ENCODE measurements at regions not wholly inside any gene's neighbourhood (a gene's known extent, or its start where the extent isn't known, plus 50 kb on each side); places are given as distances from the start of the nearest gene placed in this dataset.
"Not testable (repeated sequence)": the region's sequence is repeated elsewhere in the genome, so short reads cannot be mapped to it uniquely, and the experiment has no call there.

DNA sequence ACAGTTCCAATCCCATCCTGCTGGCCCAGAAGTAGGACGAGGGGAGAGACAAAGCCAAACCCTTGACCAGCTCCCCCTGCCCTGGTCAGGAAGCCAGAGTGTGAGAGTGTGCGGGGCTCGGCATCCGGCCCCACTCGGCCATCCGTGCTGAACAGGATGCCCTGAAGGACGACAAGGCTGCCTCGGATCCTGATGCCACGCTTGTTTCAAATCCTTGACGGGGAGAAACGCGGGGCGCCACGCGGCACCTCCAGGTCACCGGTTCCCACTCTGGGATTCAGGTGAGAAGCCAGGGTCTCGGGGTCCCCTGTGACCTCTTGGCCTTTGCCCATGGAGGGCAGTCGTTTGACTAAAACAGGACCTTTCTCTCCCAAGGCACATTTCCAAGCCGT, 167.8 kb downstream of the BRD1 start:
- DNase-seq (ENCODE audit: low read depth, low spot score) = no peak

DNA sequence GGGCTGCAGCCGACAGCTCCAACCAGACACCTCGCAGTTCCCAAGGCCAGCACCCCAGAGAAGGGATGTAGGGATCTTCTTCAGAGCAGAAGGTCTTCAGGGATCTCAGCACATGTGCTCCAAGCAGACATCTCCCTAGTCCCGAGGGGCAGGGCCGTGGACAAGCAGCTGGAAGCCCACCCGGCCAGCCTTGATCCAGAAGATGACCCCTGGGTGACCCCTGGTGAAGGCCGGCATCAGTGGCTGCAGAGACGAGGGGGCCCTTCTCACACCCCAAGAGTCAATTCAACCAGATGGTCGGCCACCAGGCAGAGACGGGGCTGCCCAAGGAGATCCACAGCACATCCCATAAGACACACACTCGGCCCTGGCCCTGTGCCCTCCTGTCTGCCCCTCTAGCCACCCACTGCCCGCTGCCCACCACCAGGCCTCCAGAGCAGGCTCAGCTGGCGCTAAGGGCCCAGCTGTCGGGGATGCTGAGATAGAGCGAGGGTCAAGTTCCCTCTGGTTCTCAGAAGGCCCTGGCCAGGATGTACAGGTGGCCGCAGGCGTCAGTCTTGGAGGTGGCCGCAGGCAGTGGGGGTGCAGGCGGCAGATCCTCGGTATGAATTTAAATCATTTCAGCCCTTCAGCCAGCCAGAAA, 168.3 kb downstream of the BRD1 start:
- DNase-seq (ENCODE audit: low read depth, low spot score) = no peak

DNA sequence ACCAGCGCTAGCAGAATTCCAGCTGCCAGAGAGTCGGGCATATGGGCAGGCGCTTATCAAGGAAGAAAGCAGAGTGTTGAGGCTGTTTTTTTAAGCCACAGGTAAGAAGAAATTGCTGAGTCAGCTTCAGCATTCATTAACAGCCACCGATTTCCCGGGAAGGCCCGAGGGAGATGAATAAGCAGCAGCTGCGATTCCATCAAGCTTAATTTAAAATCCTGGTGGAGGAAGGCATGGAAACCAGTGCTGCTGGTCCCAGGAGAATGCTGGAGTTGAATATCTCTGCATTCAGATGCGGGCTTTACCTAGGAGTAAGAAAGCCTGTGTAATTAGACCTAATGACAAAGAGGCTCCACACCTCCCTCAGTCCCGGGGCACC, 168.8 kb downstream of the BRD1 start:
- DNase-seq (ENCODE audit: low read depth, low spot score) = no peak

DNA sequence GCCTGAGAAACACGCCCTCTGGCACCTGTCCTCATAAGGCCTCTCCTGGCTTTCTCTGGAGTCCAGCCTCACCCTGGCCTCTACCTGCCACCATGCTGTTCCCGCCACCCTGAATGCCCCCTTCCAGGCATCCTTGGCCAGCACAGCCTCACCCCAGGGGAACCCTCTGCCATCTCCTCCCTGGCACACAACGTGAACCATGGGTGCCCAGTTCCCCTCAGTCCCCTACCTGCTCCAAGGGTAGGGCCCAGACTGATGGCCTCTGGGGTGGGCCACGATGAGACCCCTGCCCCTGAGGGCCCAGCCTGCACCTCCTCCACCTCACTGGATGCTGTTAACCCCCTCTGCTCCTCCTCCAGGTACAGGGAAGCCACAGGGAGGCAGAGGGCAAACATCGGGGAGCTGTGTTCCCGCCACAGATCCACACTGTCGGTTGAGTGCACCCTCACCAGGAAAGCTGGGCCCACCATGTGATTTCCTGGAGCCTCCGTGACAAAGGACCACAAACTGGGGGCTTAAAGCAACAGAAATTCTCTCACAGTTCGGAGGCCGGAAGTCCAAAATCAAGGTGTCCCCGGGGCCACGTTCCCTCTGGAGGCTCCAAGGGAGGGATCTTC, 169.6 kb downstream of the BRD1 start:
- DNase-seq (ENCODE audit: low read depth, low spot score) = no peak

DNA sequence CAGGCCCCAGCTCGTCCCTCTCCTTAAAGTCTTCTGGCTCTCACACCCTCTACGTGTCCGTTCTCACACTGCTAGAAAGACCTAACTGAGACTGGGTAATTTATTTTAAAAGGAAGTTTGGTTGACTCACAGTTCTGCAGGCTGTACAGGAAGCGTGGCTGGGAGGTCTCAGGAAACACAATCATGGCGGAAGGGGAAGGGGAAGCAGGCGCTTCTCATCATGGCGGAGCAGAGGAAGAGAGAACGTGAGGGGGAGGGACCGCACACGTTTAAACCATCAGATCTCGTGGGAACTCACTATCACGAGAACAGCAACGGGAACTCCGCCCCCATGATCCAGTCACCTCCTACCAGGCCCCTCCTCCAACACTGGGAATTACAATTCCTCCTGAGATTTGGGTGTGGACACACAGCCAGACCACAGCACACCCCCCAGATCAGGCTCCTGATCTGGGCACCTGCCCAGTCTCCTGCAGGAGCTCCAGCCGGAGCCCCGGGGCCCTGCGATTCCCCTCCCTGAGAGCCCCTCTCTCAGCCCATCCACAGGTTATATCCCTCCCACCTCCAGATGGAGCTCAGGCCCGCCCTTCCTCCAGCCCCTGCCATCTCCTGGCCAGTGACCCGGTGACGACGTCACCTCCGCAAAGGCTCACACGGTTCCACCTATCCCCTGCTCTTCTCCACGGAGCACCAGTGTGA, 170.2 kb downstream of the BRD1 start:
- peak; percentile 55 for DNase-seq (ENCODE audit: low read depth, low spot score)

DNA sequence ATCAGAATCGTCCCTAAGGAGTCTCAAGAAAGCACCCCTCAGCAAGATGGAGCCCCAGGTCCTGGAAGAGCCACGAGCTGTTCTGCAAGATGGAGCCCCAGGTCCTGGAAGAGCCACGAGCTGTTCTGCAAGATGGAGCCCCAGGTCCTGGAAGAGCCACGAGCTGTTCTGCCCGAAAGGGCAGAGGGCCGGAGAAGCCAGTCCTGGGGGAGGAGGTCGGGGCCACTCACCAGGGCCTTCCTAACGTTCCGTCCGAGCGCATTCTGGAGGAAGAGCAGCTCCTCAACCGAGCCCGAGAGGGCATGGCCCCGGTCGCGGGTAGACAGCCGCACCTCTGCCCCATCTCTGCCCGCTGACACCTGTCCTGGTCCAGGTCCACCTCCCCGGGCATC, 170.8 kb downstream of the BRD1 start:
- not testable (repeated sequence) for DNase-seq (ENCODE audit: low read depth, low spot score)

DNA sequence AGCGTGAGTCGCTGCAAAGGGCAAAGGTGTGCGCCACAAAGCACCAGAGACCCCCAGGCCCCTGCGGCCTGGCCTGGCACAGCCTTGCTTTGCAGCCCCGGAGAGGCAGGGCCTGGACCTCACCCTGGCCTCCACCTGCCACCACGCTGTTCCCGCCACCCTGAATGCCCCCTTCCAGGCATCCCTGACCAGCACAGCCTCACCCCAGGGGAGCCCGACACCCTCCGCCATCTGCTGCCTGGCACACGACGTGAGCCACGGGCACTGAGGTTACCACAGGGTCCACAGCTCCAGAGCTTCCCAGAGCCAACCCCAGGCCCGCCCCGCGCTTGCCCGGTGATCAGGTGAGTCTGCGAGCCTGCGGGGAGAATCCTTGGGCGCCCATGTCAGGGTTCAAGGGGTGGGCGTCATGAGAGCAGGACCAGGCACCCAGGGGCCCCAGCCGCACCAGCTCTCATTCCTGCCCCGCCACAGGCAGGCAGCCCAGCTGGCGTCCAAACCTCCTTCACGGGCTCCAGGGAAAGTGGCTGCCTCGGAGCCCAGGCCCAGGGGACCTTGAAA, 171.3 kb downstream of the BRD1 start:
- no peak for DNase-seq (ENCODE audit: low read depth, low spot score)

DNA sequence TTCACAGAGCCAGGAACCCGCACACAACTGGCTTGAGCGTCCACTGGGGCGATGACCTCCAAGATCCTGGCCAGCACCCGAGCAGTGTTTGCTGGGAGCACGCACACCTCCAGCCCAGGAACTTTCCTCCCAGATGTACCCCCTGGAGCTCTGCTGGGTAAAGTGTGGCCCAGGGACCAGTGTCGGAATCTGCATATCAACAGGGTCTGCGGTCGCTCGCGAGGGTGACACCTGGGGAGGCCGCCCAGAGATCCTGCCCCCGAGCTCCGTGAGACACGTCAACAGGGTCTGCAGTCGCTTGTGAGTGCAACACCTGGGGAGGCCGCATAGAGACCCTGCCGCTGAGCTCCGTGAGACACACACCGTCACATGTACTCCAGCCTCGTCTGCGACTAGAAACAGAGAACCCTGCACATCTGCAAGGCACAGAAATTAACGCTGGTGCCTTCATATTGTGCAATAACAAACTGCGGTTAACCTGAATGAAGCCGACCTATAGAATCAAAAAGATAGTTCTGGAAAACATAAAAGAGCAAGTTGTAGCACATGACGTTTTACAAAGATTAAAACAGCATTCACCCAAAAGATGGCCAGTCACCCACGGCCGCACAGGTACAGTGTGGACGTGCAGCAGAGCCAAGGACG, 172.4 kb downstream of the BRD1 start:
- DNase-seq (ENCODE audit: low read depth, low spot score) = no peak

DNA sequence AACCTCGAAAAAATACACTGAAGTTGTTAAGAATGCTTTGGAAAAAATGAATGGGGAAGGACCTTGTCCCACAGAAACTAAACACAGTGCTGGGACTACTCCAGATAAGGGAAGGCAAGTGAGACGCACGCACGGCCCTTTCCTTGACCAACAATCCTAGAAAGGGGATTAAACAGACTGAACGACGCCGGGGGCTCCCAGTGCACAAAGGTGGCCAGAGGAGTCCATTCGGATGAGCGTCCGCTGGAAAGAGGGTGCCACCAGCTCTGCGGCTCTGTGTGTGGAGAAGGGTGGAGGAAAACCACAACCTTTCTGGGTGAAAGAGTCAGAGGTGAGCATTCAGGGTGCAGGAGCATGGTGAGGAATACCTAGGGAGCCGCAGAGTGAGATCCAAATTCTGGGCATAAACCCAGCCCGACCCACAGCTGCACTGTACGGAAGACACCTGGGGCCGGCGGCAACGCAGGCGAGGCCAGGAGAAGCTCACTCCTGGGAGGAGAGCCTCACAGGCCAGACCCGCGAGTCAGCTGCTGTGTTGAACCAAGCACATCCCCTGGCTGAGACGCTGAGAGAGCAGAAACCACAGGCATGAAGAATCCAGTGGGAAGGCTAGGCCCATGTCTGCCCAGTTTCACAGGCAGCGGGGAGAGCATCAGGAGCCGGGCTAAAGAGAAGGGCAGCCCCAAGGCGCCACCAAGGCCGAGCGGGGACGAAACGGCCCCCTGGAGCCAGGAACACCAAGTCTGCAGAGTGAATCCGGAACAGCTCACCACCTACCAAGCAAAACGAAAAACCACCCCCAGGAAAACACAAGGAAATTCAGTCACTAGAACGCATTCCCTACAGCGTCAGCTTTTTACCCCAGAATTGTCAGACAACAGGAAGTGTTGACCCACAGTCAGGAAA, 177.1 kb downstream of the BRD1 start:
- DNase-seq (ENCODE audit: low read depth, low spot score) = no peak

DNA sequence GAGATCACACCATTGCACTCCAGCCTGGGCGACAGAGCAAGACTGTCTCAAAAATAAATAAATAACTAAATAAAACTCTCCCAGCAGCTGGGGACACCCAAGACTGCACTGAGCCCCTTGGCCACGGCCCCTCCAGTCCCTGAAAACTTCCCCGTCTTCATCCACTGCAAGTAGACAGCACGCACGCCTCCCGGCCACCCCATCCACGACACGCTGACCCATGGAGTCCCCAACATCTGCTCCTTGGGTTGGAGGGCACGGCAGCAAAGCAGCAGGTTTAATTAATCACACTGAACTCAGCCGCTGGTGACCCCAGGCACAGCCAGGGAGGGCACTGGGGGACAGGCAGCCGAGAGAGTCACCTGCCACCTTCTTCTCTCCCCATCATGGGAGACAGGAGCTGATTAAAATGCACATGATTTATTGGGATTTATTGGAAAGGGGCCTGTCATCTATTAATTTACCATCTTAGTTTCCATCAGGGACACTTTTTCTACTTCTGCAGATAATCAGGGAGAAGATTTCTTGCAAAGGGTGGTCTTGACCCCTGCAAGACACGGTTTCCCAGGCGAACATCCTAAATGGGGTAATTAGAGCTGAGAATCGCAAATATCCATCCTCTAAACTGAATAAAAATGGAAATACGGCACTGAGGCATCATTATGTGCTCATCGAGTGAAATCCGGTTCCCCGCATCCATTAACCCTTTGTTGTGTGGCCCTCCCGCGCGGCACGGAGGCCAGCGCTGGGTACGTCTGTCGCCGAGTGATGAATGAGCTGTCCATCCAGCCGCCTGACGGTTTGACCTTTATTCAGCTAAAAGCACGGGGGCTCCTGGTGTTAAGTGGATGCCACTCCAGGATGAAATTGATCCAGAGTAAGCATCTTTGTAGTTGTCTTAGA, 178.3 kb downstream of the BRD1 start:
- no peak for DNase-seq (ENCODE audit: low read depth, low spot score)

DNA sequence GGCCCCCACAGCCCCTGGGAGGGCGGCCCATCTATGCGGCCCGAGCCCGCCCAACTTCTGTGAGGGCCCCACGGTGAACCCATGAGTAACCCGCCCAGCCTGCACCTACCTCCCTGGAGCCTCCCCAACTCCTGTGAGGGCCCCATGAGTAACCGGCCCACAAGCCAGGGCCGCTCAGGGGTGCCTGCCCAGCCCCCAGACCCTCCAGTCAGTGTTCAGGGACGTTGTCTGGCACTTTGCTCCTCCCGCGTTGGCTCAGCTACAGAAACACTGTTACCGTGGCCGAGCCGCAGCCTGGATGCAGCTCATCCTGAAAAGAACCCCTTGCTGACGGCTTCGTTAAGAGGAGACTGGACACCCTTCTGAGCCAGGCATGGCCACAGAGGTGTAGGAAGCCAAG, 179.6 kb downstream of the BRD1 start:
- DNase-seq (ENCODE audit: low read depth, low spot score) = no peak

DNA sequence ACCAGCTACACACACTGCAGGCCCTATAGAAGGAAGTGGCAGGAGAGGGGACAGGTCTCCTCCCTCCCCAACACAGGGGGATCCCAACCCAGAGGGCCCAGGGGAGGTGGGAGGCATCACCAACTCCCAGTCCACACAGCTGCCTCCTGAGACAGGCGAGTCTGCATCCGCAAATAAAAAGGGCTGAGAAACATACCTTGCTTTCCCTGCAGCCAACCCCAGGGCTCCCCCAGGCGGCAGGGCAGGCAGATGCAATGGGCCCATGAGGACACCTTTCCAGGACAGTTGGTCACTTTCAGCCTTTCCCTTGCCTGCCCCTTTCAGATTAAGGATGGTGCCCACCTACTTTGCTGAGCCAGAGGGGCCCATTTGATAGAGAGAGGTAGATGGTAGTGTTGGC, 180.0 kb downstream of the BRD1 start:
- no peak for DNase-seq (ENCODE audit: low read depth, low spot score)

DNA sequence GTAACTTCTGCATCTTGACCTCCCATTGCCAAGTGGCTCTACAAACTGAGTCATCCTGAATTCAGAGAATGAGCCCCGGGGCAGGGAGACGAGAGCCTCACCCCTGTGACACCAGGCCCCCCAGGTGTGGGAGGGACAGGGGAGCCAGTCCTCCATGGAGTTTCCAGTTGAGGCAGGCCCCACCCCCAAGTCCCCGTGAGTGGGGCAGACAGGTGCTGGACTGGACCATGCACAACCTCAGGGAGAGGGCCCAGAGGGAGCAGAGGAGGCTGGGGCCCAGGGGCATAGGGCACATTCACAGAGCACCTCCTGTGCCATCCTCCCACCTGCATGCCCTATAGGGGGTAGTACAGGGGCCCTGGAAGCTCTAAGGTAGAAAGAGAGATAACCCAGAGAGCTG, 180.8 kb downstream of the BRD1 start:
- no peak for DNase-seq (ENCODE audit: low read depth, low spot score)

DNA sequence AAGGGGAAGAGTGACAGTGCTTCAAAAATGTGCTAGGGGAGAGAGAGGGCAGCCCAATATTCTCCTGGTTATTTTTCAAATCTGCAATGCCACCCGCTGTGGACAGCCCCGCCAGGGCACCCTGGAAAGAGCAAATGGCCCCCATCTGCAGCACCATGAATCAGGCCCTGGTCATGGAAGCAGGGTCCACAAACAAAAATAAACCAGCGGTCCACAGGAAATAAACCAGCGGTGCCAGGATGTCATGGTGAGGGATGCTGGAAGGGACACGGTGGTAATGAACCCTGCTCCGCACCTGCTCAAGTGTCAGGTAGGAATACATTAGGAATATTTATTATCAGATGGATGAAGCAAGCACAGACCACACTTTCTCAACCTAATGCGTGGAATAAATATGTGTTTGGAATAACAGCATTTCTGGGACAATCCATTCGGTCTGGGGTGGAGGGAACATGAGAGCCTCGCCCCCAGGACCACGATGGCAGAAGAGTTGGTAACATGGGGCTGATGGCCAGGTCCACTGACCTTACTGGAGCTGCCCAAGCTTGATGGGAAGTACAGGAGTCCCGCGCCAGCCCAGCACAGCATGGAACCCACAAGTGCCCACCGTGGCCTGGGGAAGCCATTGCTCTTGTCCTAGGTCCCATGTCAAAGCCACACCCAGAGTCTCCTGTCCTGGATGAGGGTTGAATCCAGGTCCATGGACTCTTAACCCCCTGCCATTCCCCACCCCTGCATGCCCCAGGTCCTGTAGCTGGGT, 181.7 kb downstream of the BRD1 start:
- DNase-seq (ENCODE audit: low read depth, low spot score) = no peak

DNA sequence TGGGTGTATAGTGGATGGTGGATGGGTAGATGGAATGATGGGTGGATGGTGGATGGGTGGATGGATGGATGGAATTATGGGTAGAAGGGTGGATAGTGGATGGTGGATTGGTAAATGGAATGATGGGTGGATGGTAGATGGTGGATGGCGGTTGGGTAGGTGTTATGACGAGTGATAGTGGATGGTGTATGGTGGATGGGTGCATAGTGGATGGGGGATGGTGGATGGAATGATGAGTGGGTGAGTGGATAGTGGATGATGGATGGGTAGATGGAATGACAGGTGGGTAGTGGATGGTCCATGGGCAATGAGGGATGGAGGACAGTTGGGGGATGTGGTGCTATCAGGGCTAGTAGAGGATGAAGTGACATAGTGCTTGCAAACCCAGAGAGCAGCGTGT, 182.4 kb downstream of the BRD1 start:
- no peak for DNase-seq (ENCODE audit: low read depth, low spot score)

DNA sequence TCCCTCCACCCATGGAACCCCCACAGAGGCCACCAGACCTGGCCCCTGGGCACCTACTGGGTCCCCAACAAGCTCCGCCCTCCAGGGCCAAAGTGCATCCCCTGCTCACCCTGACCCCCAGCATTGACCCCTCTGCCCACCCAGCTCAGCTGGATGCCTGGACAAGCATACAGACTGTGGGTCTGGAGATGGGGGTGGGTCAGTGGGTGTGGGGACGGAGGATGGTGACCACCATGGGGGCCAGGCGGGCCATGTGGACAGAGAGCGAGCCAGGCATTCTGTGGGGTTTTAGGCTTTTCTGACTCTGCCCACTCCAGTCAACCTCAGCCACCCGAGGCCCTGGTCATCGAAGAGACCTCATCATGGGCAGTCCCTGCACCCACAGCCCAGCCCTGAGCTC, 183.7 kb downstream of the BRD1 start:
- DNase-seq (ENCODE audit: low read depth, low spot score) = no peak

DNA sequence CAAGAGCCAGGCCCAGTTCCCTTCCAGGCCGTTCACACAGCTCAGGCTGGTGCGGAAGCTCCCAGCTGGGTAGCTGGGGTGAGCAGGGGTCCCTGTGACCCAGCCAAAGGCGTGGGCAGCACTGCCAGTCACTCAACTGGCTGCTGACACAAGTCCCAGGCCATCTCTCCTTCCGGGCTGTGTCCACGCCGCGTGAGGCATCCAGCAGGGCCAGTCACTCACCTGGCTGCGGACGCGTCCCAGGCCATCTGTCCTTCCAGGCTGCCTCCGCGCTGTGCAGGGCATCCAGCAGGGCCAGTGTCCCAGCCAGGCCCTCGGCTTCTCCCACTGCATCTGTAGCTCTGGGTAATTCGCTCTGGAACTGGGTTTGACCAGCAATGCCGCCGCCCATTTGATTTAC, 184.2 kb downstream of the BRD1 start:
- no peak for DNase-seq (ENCODE audit: low read depth, low spot score)

DNA sequence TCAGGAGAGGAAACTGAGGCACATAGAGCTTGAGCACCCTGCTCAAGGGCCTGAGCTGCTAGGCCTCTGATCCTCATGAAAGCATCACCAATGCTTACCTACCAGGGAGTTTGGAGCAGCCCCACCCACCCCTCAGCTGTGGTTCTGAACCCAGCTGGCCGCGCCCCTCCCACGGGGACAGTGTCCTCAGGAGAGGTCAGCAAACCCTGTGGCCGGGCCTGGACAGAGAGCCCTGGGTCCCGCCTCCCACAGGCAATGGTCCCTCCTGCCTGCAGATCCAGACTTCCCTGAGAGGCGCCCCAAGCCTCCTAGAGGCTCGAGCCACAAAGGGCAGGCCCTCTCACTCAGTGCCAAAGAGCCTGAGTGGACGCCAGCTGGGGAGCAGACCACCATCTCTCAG, 184.9 kb downstream of the BRD1 start:
- DNase-seq (ENCODE audit: low read depth, low spot score) = no peak

DNA sequence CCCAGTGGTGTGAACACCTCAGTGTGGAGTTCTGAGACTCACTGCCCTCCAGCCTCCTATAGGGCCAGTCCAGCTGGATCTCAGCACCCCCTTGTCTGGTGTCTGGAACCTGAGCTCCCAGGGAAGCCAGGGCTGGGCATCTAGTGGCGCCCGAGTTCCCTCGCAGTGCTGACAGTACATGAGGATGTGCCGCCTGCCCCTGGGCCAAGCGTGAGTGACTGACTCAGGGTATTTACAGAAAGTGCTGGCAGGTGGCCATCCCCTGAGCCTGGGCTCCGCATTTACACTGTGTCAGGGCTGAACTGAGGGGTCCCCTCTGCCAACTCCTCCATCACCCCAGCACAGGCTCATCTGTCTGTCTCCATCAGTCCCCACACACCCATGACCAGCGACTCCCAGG, 185.3 kb downstream of the BRD1 start:
- DNase-seq (ENCODE audit: low read depth, low spot score) = no peak
